ENCODE measurements at regions not wholly inside any gene's neighbourhood (a gene's known extent, or its start where the extent isn't known, plus 50 kb on each side); places are given as distances from the start of the nearest gene placed in this dataset.

GRCh38 chr1:82449506-82450057 lies 648.8 kb downstream of the ADGRL2 start:
- TF ChIP-seq TCF12 (IDR thresholded peaks at IDR 0.05; ENCODE audit: low read depth), result no peak
- TF ChIP-seq EGR1 (IDR thresholded peaks at IDR 0.05), result no peak
- TF ChIP-seq, protein P1, sequence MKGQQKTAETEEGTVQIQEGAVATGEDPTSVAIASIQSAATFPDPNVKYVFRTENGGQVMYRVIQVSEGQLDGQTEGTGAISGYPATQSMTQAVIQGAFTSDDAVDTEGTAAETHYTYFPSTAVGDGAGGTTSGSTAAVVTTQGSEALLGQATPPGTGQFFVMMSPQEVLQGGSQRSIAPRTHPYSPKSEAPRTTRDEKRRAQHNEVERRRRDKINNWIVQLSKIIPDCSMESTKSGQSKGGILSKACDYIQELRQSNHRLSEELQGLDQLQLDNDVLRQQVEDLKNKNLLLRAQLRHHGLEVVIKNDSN (IDR thresholded peaks at IDR 0.05), result no peak
- TF ChIP-seq TAF1 (IDR thresholded peaks at IDR 0.05; ENCODE audit: low read depth), result no peak
- no peak for TF ChIP-seq YY1 (IDR thresholded peaks at IDR 0.05; ENCODE audit: low read depth)
- TF ChIP-seq, protein P2, sequence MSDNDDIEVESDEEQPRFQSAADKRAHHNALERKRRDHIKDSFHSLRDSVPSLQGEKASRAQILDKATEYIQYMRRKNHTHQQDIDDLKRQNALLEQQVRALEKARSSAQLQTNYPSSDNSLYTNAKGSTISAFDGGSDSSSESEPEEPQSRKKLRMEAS (IDR thresholded peaks at IDR 0.05), result no peak
- TF ChIP-seq CREB1 (IDR thresholded peaks at IDR 0.05; ENCODE audit: low read depth), result no peak
- TF ChIP-seq, protein P3, sequence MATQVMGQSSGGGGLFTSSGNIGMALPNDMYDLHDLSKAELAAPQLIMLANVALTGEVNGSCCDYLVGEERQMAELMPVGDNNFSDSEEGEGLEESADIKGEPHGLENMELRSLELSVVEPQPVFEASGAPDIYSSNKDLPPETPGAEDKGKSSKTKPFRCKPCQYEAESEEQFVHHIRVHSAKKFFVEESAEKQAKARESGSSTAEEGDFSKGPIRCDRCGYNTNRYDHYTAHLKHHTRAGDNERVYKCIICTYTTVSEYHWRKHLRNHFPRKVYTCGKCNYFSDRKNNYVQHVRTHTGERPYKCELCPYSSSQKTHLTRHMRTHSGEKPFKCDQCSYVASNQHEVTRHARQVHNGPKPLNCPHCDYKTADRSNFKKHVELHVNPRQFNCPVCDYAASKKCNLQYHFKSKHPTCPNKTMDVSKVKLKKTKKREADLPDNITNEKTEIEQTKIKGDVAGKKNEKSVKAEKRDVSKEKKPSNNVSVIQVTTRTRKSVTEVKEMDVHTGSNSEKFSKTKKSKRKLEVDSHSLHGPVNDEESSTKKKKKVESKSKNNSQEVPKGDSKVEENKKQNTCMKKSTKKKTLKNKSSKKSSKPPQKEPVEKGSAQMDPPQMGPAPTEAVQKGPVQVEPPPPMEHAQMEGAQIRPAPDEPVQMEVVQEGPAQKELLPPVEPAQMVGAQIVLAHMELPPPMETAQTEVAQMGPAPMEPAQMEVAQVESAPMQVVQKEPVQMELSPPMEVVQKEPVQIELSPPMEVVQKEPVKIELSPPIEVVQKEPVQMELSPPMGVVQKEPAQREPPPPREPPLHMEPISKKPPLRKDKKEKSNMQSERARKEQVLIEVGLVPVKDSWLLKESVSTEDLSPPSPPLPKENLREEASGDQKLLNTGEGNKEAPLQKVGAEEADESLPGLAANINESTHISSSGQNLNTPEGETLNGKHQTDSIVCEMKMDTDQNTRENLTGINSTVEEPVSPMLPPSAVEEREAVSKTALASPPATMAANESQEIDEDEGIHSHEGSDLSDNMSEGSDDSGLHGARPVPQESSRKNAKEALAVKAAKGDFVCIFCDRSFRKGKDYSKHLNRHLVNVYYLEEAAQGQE (IDR thresholded peaks at IDR 0.05; ENCODE audit: low read depth), result no peak
- no peak for TF ChIP-seq TEAD4 (IDR thresholded peaks at IDR 0.05)
- TF ChIP-seq ZBTB7A (IDR thresholded peaks at IDR 0.05; ENCODE audit: low read depth), result no peak
- no peak for TF ChIP-seq EP300 (IDR thresholded peaks at IDR 0.05; ENCODE audit: borderline replicate concordance)
- TF ChIP-seq FOXM1 (IDR thresholded peaks at IDR 0.05; ENCODE audit: borderline replicate concordance, low read depth), result no peak
- no peak for TF ChIP-seq RAD21 (IDR thresholded peaks at IDR 0.05; ENCODE audit: low read depth)
- no peak for TF ChIP-seq NFIC (IDR thresholded peaks at IDR 0.05)
- TF ChIP-seq CEBPB (IDR thresholded peaks at IDR 0.05), result no peak

- TF ChIP-seq YY1 (IDR thresholded peaks at IDR 0.05; ENCODE audit: low read depth) (no peak), ZBTB7A (IDR thresholded peaks at IDR 0.05; ENCODE audit: low read depth) (no peak), FOXM1 (IDR thresholded peaks at IDR 0.05; ENCODE audit: borderline replicate concordance, low read depth) (no peak), TAF1 (IDR thresholded peaks at IDR 0.05; ENCODE audit: low read depth) (no peak), RAD21 (IDR thresholded peaks at IDR 0.05; ENCODE audit: low read depth) (no peak)
- TF ChIP-seq, protein P3 (IDR thresholded peaks at IDR 0.05; ENCODE audit: low read depth), result no peak
- TF ChIP-seq, protein P1 (IDR thresholded peaks at IDR 0.05), result no peak
Measured at GRCh38 chr1:82446955-82447354, 646.2 kb downstream of the ADGRL2 start.

DNA sequence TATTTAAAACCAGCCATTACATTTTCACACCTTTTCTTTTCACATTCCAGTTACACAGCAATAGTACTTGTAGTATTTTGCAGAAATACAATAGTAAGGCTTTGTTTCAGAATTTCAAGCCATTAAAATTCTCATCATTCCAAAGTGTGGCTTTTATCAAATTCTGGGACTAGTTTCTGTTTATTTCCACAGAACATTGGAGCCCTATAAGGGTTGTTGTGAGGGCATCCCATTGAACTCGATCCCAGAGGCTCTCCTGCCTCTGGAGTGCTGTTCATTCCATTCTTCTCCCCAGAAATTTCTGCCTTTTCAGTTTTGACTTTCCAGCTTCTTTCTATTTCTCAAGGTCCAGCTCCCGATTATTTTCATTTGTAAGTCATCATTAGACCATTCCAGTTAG lies 645.5 kb downstream of the ADGRL2 start:
- TF ChIP-seq, protein P3 (IDR thresholded peaks at IDR 0.05; ENCODE audit: low read depth), result no peak
- TF ChIP-seq, protein P2 (IDR thresholded peaks at IDR 0.05), result no peak
- TF ChIP-seq EP300 (IDR thresholded peaks at IDR 0.05; ENCODE audit: borderline replicate concordance), result no peak

GRCh38 chr1:82445827-82446226 lies 645.1 kb downstream of the ADGRL2 start:
- TF ChIP-seq TAF1 (IDR thresholded peaks at IDR 0.05; ENCODE audit: low read depth) (no peak), CEBPB (IDR thresholded peaks at IDR 0.05) (0 out of 2 replicates have a peak, but pooled peaks have one; percentile 24), ZBTB7A (IDR thresholded peaks at IDR 0.05; ENCODE audit: low read depth) (no peak)

DNA sequence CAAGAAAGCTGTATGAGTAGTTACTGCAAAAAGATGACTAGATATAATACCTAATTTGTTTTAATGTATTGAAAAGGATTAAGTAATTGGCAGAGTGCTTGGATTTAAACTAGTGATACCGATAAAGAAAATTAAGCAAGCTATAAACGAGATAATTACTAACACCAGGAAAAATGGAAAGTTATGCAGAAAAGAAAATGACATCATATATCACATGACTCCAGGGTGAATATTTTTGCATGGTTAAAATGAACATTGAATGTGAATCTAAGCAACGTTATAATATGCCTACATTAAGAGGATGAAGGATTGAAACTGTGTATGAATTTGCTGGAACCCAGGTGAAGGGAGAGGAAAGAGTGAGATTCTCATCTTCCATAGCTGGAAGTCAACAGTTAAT lies 644.4 kb downstream of the ADGRL2 start:
- TF ChIP-seq, protein P1 (IDR thresholded peaks at IDR 0.05), result no peak
- TF ChIP-seq YY1 (IDR thresholded peaks at IDR 0.05; ENCODE audit: low read depth), result no peak
- TF ChIP-seq CEBPB (IDR thresholded peaks at IDR 0.05), result no peak
- TF ChIP-seq, protein P2 (IDR thresholded peaks at IDR 0.05), result no peak
- TF ChIP-seq, protein P3 (IDR thresholded peaks at IDR 0.05; ENCODE audit: low read depth), result no peak
- TF ChIP-seq ZBTB7A (IDR thresholded peaks at IDR 0.05; ENCODE audit: low read depth), result no peak

All from Ishikawa (cell line).